NT2/D1 (cell line): ENCODE measurements at regions not wholly inside any gene's neighbourhood (a gene's known extent, or its start where the extent isn't known, plus 50 kb on each side); places are given as distances from the start of the nearest gene placed in this dataset.

Experiments
- SUZ12 ChIP-seq: IDR thresholded peaks from 2 replicates; pipeline ENCODE4 v1.6.1; 2011; ENCODE audit not compliant: insufficient read length, insufficient read depth; ENCODE audit errors: extremely low read depth
- YY1 ChIP-seq: IDR thresholded peaks from 2 replicates; pipeline ENCODE4 v1.6.1; 2011; ENCODE audit not compliant: insufficient read length, insufficient read depth
- ZNF274 ChIP-seq: IDR thresholded peaks from 2 replicates; pipeline ENCODE4 v1.6.1; 2011; ENCODE audit warnings: mild to moderate bottlenecking, low read depth, low read length

- no peak for TF ChIP-seq SUZ12
- TF ChIP-seq YY1: no peak
- TF ChIP-seq ZNF274: no peak
Measured at GRCh38 chr3:23136054-23136453, 67.1 kb upstream of the UBE2E2 start.
